HG03575 (cell line): ENCODE measurements at regions not wholly inside any gene's neighbourhood (a gene's known extent, or its start where the extent isn't known, plus 50 kb on each side); places are given as distances from the start of the nearest gene placed in this dataset.
"Not testable (repeated sequence)": the region's sequence is repeated elsewhere in the genome, so short reads cannot be mapped to it uniquely, and the experiment has no call there.

Experiments used
- ATAC-seq: cut with Tn5 transposase; IDR thresholded peaks from one replicate; pipeline ENCODE4 v1.9.1; 2021; ENCODE audit not compliant: unreplicated experiment, insufficient number of reproducible peaks, low FRiP score; ENCODE audit errors: extremely low read depth

GRCh38 chr4:29310252-29310651 is 1409.9 kb upstream of the PCDH7 start:
- no peak for ATAC-seq

DNA sequence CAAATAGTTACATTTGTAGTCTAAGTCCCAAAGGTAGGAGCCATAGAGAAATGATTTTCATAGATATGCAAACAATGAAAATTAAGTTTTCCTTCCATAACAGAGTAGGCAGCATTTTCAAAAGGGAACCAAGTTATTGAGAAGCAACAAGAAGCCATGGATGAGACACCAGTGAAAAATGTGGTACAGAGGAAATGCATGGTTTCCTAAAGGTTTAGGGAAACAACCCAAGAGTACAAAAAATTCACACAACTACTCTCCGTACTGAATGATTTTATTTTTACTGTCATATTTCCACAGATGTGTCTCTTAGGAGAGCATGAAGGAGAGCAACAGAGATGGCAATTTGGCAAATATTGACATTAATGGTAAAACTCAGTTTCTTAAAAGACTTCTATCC is 1408.9 kb upstream of the PCDH7 start:
- no peak for ATAC-seq

- no peak for ATAC-seq
Measured at GRCh38 chr4:29319663-29320340, 1400.4 kb upstream of the PCDH7 start.

GRCh38 chr4:29320947-29321620 is 1399.1 kb upstream of the PCDH7 start:
- no peak for ATAC-seq

- no peak for ATAC-seq
Measured at GRCh38 chr4:29326004-29326403, 1394.2 kb upstream of the PCDH7 start.

- no peak for ATAC-seq
Measured at GRCh38 chr4:29326816-29327215, 1393.4 kb upstream of the PCDH7 start.

DNA sequence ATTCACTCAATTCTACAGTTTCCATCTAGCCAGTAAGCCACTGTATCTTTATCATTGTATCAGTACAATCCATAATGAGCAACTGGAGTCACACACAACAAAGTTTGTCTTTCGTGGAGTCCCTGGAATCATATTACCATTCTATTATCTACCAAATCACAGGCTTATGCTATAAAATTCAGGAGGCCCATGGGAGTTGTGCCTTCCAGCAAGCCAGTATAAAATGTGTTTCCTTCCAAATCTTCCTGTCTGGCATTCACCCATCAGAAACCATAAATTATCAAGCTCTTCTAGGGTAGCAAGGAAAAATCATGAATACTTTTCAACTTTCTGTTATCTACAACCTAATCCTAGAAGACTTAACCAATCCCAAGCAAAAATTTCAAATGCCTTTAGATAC is 1383.3 kb upstream of the PCDH7 start:
- no peak for ATAC-seq

DNA sequence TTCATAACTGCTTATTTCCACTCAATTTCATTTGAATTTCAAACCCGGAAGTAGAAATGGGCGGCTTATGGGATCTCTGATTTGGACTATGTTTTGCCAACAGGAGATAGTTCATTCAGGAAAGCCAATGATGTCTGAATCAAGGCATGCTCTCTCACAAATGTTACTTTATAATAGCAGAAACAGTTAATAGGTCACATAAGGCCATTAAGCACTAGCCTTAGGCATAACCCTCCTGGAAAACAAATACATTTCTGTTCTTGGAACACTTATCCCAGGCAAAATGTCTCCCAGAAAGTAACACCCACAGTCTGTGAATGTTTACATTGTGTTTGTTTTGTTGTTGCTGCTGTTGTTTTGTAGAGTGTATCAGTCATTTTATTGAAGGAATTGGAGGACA is 1347.2 kb upstream of the PCDH7 start:
- no peak for ATAC-seq

DNA sequence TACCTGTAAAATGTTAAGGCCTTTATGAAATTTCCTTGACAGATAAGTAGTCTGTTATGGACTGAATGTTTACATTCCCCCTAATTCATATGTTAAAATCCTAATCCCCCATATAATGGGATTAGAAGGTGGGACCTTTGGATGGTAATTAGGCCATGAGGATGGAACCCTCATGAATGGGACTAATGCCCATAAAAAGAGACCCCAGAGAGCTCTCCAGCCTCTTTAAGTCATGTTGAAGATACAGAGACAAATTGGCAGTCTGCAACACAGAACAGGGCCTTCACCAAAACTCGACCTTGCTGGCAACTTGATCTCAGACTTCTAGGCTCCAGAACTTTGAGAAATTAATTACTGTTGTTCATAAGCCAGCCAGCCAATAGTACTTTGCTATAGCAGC is 1344.5 kb upstream of the PCDH7 start:
- no peak for ATAC-seq

- not testable (repeated sequence) for ATAC-seq
Measured at GRCh38 chr4:29378237-29378636, 1341.9 kb upstream of the PCDH7 start.

- no peak for ATAC-seq
Measured at GRCh38 chr4:29390921-29391320, 1329.2 kb upstream of the PCDH7 start.

DNA sequence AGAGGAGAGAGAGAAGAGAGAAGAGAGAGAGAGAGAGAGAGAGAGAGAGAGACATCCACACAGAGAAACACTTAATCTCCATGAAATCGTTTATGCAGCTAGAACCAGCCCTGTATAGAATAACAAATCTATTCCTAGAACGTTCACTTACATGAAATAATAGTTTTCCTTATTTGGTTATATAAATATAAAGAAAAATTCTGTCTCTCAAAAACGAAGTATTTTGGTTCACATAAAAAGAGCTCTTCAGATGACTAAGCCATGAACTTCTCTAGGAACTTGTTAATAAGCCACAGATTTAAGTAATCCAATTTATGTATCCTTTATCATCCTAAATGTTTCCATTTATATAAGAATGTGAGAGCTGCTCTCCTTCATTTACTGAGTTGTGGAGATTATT is 1315.1 kb upstream of the PCDH7 start:
- ATAC-seq, result no peak

- ATAC-seq, result no peak
Measured at GRCh38 chr4:29415771-29416170, 1304.4 kb upstream of the PCDH7 start.

DNA sequence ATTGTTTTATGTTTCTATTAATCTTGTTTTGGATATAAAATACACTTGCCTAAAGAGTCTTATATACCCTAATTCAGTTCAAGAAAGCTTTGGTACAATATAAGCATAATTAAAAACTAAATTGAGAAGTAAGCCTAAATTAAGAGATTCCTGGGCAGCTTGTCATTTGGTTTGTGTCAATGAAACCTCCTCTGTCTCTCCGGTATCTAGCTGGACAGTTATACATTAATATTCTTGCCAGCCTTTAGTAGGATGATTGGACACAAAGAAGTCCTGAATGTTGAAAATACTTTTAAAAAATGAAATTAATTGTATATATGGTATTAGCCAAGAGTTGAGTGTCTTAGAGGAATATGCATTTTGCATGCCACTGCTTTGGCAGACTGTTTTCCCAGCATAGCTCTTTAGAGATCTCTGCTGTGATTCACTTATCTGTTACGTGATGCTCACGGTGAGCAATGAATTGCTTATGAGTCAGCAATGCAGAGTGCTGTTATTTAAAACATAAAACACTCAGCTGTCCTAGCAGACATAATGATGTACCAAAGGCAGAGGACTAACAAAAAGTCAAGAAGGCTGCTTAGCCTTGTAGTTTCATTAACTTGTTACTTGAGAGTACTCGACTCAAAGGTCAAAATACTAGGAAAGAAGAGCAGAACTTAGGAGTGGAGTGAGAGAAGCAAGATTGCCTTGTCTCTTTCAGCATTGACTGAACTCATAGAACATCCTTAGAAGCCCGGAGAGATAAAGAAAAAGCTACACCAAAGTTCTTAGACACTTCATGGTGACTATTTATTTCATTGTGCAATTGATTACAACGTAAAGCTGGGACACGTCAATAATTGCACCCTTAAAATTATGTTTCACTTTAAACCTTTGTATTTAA is 1296.1 kb upstream of the PCDH7 start:
- ATAC-seq, result no peak

- no peak for ATAC-seq
Measured at GRCh38 chr4:29453303-29453820, 1266.8 kb upstream of the PCDH7 start.

DNA sequence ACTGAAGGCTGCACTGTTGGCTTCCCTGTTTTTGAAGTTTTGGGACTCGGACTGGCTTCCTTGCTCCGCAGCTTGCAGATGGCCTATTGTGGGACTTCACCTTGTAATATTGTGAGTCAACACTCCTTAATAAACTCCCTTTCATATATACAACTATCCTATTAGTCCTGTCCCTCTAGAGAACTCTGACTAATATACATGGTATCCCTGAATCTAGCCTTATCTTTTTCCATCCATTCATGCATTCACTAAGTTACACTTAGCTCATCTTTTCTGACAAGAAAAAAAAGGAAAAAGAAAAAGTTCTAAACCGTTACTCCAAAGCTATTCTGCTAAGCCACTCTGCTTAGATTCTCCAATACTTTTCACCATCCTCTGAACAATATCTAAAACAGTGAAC is 1260.2 kb upstream of the PCDH7 start:
- no peak for ATAC-seq

DNA sequence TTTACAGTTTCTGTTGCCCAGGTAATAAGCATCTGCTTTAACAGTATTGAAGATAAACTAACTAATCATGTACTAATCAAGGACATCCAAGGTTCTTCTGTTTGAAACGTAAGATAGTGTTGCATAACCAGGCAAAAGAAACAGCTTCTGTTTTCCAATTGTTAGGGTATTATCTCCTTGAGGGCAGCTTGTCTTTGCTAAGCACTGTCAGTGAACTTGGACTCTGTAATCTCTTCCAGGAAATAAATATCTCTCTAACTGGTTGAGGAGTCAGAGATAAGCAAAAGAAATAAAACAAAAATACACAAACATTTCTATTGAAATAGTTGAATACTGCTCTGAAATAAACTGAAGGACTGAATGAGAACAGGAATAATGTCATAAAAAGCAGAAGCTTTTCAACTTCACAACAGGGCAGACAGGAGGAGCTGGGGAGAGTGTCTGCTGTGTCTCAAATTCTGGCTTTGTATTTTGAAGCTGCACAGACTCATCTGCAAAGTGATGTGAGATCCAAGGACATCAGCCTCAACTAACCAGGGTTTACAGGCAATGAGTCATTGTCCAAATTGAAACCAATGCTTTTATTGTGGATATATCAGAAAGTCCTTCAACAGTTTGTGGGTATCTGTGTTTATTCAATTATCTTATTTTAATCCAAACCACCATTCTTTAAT is 1253.0 kb upstream of the PCDH7 start:
- ATAC-seq, result no peak
